CD4-positive, alpha-beta T cell treated with Interferon alpha-2 for 1 hour (primary cell): ENCODE measurements at regions not wholly inside any gene's neighbourhood (a gene's known extent, or its start where the extent isn't known, plus 50 kb on each side); places are given as distances from the start of the nearest gene placed in this dataset.
"Not testable (repeated sequence)": the region's sequence is repeated elsewhere in the genome, so short reads cannot be mapped to it uniquely, and the experiment has no call there.

Experiments
- DNase-seq, 2 donors: peaks; one replicate each; pipeline ENCODE4 v3.0.0-alpha.2; 2020 to 2022

DNA sequence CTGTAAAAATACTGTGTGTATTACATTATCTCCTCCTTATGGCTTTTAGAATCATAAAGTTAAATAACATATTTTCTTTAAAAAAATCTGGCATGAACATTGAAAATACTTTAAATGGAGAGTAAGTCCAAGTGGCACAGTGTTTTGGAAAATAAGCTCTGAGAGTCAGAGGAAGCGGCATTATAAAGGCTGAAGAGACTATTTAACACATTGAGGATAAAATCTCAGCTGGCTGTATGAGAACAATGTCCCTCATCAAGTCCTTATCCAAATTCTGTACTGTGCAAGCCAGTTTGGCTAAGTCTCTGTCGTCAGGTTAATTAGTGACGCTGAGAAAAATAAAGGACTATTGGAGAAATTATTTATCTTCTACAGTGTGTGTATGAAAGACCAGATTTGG lies 245.5 kb downstream of the MFSD1 start:
- DNase-seq, result no peak

DNA sequence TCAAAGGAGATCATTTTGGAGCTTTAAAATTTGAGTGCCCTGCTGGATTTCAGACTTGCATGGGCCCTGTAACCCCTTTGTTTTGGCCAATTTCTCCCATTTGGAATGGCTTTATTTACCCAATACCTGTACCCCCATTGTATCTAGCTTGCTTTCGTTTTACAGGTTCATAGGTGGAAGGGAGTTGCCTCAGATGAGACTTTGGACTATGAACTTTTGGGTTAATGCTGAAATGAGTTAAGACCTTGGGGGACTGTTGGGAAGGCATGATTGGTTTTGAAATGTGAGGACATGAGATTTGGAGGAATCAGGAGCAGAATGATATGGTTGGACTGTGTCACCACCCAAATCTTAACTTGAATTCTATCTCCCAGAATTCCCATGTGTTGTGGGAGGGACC lies 250.6 kb downstream of the MFSD1 start:
- DNase-seq, result not testable (repeated sequence)

DNA sequence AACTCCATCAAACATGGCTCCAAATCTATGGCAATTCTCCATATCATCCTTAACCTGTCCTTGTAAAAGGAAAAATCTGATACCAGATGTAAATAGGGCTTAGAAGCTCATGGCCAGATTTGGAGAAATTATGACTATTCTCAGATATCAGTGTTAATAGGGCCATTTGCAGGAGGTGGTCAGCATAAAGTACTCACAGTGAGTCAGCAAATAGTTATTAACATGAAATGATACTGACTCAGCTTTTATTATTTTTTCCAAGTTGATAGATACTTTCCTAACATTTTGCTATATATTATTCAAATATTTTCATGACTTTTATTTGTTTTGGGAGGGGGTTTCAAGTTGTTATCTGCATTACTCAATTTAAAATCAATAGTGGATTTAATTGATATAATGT lies 255.8 kb downstream of the MFSD1 start:
- no peak for DNase-seq

DNA sequence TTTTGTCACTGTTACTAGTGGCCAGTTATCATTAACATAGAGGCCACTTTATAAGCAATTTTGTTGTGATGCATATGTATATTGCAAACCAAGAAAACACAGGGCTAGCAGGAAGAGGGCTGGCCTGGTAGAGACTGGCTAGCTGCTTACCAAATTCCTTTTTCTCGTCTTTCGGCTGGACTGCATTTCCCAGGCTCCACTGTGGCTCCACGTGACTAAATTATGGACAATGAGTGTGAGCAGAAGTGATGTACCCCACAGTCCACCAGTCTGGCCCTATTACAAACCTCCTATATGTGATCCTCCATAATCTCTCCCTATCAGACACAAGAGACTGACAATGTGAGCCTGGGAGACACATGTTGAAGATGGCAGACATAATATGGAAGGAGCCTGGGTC lies 257.0 kb downstream of the MFSD1 start:
- DNase-seq, result no peak

DNA sequence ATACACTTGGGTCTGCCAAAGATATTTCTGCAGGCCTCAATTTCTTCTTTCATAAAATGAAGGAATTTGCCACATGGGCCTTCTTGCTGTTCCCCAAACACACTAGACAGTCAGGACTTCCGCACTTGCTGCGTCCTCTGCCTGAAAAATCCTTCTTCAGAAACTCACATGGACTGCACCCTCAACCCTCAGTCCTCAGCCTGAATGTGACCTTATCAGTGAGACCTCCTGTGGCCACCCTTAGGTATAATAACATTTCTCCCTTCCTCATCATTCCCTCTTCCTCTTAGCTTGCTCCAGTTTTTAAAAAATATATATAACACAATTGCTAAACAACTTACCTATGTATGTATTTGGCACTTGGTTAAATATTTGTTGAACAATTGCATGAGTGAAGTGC lies 257.5 kb downstream of the MFSD1 start:
- DNase-seq, result no peak

DNA sequence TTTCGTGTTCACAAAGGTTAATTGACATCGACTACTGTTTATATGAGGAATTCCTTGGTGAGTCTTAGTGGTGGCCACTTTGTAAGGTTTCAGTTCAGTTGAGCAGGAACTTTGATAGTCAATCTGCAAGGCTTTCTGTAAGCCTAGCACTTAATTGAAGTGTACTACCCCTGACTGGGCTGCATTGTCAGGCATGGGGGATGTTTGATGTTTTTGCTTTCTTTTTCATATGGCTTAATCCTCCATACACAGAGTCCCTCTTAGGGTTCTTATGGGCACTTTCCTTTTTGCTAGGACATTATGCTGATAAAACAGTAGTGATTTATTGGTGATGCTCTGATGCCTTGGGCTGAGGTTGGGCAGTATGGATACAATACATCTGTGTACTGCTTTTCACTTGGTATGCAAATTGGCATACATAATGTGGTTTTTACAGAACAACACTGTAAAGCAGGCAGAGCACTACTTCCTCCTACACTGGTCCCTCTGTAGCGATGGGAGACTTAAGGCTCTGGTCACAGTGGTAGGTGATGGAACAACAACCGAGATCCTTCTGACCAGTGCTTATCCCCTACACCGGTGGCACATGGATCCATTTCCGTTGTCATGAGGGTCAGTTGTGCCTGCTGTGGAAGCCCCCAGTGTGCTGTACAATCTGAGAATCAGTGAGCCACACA lies 261.0 kb downstream of the MFSD1 start:
- DNase-seq, result no peak

DNA sequence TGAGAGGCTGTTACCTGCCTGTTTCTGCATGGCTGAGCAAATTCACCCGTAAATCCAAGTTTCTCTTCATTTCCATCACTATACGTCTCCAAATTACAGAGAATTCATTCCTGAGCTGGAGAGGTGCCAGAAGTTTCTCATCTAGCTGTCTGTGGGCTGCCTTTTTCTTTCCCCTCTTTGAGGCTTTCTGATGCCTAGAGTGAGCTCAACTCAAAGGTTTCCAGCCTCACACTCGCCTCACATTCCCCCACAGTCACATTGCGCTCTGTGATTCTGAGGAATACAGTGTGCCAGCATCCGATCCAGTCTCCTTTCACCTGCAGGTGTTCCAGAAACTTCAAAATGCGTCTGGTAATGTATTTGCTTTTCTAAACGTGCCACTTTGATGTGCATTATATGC lies 267.2 kb downstream of the MFSD1 start, which contains the start of gene IQCJ:
IQCJ (plus strand) TSS at position 229 of the 400 bp plus-strand sequence.
- DNase-seq, result no peak

DNA sequence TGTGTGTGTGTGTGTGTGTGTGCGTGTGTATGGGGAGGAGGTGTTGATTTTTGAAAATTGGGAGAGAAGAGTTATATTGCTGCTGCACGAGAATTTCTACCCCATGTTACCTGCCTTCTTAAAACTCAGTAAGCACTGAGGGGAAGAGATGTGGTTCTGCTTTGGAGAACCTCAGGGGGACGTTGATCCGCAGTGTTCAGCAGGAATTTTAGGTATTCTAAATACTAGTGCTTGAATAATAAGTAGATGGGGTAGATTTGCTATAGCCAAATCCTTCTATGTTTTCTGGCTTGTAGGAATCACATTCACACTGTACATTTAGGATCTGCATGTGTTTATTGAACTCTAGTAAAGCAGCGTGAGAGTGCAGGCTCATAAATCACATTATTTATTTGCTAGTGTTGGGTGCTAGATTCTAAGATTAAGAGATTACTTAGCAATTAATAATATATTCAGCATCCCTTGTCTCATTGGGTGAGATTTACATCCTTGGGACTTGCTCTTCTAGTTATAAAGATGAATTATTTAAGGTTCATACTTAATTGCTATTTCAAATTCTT lies 268.1 kb downstream of the MFSD1 start:
- DNase-seq, result no peak

DNA sequence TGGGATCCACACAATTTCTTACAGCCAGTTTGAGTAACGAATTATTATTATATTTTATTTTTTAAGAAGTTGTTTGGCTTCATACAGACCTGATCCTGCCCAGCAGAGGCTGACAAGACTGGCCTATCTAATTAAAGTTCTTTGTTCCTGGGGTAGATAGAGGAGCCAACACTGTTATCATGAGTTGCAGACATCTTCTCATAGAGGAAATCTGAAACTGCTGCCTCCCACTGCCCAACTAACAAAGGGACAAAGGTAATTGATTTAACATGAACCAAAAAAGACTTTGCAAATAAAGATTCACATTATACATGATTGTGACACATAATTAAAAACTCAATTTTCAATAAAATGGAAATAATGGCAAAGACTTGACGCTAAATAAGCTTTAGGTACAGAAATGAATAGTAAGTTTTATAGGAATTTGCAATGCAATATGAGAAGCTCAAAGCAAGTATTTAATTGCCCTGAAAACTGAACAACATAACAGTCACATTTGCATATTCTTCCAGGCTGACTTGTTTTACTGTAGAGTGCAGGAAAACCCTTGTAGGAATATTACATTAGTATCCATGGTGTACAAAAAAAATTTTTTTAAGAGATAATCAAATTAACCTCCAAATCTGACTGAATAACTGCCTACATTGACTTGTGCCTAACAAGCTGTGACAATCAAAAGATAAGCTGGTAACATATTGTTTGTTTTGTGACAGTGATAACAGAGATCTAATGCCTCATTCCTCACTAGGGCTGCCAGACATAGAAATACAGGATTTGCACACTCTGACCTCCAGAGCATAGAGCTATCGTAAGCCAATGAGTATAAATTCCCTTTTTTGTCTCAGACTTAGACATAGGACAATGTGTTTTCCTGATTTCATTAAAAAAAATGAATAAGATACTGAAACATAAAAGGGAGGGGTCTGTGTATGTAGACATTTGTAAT lies 273.2 kb downstream of the MFSD1 start:
- DNase-seq, result no peak

DNA sequence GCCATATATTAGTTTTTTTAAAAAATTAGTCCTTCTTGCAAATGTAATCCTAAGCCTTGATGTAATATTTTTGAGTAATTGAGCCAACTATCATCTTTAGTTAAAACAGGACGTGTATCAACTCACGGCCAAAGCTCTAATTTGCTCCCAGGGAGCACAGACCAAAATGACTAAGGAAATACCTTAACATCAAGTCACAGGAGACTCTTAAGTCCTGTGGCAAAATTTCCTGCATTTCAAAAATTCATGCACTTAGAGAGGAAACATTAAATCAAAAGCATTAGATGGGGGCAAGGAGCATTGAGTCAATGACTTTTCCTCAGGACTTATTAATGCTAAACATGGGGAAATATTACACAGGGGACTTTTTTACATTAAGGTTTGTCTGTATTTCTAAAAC lies 276.0 kb downstream of the MFSD1 start:
- DNase-seq, result no peak

DNA sequence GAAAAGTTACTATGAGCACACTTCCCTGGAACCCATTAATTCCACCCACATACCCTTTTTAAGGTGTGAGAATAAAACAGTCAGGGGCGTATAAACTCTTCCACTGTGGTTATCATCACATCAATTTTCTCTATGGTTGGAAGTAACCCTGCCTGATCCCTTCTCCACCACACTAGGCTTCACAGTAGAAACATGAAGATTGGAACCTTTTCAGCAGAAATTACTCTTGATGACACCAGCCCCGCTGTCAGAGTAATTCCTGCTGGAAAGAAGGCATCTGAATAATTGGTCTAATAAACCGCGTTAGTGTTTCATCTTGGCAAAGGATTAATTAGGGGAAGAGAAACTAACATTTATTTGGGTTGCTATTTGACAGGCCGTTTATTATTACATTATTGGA lies 278.4 kb downstream of the MFSD1 start:
- DNase-seq, result no peak

DNA sequence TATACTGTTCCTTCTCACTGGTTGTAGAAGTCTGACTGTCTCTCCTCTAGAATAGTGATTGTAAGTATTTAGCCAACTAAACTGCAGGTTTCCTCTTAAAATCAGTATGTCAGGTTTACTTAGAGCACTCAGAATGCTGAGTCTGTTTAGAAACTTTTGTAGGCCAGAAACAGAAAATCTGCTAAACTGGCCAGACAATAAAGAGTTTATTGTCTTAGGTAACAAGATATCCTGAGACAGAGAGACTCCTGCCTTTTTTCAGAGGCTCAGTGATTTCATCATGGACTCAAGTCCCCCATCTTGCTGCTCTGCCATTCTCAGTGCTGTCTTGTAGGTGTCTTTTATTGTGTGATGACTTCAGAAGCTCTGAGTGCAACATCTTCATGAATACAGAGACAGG lies 279.0 kb downstream of the MFSD1 start:
- DNase-seq, result no peak

DNA sequence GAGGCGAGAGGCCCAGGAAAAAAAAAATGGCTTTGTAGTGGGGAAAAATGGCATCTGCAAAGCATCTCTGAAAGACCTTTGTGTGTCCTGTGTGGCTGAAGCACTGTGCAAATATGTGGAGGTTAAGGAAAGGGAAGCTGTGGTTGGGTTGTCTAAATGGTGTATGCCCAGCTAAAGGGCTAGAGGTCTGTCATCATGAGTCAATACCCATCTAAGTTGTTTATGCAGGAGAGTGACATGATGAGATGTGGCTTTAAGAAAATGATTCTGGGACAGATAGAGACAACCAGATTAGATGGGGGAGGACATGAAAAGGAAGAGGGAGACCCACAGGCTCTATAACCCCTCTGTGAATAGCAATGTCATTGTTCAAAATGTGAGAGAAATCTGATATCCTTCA lies 280.7 kb downstream of the MFSD1 start:
- DNase-seq, result no peak

DNA sequence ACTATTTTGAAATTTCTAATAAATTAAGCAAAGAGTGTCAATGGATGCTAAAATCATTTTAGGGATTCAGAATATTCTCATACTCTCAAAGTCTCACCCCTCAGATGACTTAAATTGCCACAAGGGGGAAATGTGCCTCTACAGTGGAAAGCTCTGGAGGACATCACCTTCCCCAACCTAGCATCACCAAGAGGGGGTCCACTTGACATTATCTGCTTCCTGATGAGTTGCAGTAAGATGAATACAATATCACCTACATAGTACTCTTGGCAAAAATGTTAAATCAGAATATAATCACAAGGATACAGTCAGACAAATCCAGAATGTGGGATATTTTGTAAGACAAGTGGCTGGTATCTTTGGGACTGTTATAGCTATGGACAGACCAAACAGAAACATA lies 290.1 kb downstream of the MFSD1 start:
- no peak for DNase-seq

DNA sequence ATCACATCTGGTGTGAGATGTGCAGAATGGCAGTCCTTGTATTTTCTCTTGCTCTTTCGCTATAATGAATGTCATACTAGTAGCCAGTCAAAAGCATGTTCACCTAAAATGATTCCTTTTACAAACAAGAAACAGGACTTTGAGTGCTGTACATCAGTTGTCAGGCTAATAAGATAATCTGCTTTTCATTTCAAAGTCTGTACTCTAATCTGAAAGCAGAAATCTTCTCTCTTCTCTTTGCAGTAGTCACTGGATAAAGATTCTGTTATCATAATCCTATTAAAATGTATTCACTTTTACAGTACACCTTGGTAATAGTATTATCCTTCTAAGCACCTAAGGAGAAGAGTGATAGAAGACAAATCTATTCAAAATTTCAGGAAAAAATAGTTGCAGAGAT lies 300.1 kb downstream of the MFSD1 start:
- DNase-seq, result no peak

DNA sequence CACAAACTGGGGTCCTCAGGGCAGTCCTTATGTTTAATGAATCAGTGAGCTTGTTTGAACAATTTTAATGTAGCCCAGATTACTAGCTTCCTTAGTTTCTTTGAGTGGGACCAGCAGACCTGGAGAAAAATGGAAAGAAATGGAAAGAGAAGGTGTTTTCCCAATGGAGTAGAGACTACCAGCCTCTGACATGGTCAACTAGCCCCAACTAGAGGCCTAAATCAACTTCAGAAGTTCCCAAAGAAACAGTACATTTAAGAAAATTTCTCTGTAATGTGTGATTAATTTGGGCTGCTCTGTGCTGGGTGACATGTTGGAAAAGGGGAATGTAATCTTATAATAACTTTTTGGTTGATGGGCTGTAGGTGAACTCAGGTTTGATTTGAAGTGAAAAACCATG lies 310.9 kb downstream of the MFSD1 start:
- DNase-seq, result no peak

DNA sequence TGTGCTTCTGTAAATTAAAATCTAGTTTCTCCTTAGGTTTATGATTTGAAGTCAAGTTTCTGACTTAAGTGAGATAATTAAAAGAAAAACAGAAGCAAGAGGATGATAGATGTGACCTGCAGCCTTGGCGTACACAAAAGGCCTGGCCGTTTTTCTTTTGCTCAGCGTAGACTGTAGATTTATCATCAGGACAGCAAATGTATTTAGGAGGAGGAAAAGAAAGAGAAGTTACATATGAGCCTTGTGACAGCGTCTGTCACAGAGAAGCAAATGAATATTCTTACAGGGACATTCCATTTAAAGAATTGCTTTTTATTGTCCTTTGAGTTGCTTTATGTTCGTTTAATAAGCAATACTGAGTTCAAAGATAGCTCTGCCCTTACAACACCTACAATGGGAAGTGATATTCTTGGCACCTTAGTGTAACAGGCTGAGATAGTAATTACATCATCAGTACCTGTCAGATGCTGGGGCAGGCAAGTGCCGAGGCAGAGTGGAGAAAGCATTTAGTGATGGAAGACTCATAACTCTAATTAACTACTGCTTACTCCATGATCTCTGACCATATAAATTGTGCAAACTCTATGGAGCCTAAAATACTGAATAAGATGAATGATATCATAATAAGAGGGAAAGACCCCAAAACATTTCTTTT lies 311.5 kb downstream of the MFSD1 start:
- no peak for DNase-seq

DNA sequence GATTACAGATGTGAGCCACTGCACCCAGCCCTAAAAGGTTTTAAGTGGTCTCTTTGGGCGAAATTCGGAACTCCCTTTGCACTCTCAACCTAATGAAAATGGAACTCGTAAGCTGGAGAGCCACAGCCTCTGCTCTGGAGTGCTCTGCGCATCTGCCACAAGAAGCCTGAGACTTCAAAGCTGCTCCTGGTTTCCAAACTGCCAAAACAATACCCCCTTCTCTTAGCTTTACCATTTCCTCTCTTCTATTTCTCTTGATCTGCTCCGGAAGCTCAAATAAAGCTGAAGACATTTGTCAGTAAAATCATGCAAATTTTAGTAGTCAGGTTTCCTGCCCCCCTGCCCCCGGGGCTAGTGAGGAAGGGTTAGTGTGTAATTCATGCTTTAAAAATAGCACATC lies 312.7 kb downstream of the MFSD1 start:
- no peak for DNase-seq

DNA sequence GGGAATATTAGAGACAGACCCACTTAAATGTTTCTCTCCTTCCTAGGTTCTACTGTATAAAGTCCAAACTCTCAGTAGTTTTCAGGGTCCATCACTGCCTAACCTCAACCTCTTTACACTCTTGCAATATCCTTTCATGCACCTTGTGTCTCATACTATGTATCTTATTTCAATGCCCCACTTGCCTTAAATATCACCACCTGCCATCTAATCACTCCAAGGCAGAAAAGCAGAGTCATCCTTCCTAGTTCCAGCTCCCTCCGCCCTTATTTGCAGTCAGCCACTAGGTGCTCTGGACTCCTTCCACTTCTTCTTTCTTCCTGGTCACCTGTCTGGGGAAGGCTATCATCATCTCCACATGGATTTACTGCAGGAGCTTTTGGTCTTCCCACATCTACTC lies 322.0 kb downstream of the MFSD1 start:
- DNase-seq, result no peak

DNA sequence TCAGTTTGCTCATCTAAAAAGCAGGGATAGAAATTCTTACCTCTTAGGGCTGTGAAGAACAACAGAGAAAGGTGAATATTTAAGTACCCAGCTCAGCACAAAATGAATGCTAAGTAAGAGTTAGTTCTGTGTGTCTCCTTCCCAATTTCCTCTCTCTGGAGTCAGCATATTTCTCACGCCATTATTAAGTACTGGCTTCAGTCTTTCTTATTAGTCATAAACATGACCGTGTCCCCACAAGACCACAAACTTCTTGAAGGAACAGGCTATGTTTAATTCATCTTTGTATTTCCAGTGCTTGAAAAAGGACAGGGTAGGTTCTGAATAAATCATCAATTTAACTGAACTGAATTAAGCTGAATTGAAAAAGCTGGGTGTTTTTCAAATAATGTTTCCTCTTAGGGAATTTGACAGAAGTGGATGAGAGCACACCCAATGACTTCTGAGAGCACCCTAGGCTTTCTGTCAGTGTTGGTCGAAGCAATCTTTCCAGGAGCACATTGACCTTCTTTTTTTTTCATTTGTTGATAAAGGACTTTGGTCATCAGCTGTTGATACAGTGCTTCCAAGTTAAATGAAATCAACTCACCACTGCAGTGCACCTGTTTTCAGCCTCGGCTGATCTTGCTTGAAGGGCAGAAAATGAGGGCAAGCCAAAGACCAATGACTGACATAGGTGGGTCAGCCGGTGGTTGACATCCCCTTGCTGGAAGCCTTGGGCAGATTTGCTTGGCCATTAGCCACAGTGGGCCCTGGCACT lies 324.6 kb downstream of the MFSD1 start:
- DNase-seq, result no peak

DNA sequence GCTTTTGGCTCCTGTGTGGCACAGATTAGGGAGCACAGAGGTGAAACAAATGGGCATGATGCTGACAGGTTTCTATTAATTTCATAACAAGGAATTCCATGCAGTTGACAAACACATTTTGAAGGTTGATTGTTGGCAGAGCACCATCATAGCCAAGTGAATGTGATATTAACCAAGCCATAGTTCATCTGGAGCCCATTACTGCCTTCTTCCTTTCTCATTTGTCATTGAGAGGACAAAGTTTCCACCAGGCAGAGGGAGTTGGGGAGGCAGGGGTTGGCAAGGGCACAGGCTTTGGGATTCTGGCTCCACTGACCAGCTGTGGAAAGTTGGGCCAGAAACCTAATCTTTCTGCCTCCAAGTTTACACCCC lies 325.2 kb downstream of the MFSD1 start:
- no peak for DNase-seq

DNA sequence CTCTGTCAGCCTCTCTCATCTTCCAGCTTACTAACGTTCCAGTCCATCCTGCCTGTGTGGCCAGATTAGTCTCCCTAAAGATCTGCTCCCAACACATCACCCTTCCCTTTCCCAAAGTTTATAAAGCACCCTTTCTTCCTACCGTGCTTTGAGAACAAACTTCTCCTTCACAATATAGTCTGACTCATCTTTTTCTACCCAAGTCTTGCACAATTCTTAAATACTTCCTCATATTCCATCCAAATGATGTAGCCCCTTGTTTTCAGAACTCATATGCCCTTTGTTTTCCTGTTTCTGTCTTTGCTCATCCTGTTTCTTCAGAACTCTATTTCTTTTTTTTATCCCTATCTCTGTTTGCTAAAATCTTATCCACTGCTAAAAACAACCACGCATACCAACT lies 326.8 kb downstream of the MFSD1 start:
- DNase-seq, result no peak

DNA sequence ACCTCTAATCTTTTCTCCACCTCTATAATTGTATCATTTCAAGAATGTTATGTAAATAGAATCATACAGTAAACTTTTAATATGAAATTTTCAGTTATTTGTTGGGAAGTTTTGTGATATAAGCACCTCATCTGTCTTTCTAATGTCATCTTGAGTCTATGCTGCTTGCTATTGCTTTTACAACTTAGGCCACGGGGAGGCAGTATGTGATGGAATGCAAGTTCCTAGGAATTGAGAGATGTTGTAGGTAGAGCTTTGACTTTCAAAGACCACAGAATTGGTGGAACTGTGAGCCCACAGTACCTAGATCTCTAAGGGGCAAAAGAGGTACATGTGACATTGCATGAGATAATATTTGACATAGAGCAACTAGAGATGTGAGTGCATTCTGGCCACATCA lies 328.3 kb downstream of the MFSD1 start:
- no peak for DNase-seq
